CD4-positive, alpha-beta T cell treated with Interleukin-17A for 4 hours (primary cell): ENCODE measurements at regions not wholly inside any gene's neighbourhood (a gene's known extent, or its start where the extent isn't known, plus 50 kb on each side); places are given as distances from the start of the nearest gene placed in this dataset.
"Not testable (repeated sequence)": the region's sequence is repeated elsewhere in the genome, so short reads cannot be mapped to it uniquely, and the experiment has no call there.

Experiments used
- DNase-seq: peaks from one replicate; pipeline ENCODE4 v3.0.0-alpha.2; 2020; ENCODE audit warnings: mixed read lengths

DNA sequence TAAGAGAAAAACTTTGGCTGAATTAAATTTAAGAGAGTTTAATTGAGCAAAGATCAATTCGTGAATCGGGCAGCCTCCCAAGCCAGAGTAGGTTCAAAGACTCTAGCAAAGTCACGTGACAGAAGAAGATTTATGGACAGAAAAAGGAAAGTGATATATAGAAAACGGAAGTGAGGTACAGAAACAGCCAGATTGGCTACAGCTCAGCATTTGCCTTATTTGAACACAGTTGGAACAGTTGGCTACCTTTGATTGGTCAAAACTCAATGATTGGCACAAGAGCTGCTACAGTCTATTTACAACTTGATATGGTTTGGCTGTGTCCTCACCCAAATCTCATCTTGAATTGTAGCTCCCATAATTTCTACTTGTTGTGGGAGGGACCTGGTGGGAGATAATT lies 102.6 kb downstream of the PLG start:
- DNase-seq: no peak

DNA sequence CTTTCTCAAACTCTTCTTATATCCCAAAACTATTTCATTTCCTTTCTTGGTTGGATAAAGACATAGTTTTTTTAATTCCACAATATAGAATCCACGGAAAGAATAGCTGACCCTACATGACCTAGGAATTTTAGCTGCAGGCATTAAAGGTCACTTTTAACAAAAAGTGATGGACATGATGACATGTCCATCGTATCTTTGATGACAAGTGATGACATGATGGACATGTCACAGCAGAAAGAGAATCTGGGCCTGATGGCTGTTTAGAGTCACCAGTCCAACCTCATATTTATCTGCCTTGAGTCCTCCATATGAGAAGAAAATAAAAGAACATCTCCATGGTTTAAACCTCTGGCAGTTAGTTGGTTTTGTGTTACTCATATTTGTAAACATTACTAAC lies 106.2 kb downstream of the PLG start:
- no peak for DNase-seq

DNA sequence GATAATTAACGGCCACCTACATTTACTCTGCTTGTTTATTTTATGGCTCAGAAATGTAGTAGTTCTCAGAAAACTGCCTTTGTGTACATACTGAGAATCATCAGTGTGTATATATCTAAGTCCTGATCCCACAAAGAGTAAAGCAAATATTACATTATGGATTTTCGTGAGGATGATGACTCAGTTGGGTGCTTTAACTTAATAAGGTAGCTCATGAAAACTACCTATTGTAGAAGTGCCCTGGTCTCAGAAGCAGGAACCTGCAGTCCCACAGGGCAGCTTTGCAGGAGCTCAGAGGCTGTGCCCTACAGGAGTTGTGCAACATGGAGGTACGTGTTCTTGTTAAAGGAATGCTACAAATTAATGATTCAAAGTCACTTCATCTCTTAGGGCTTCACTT lies 108.2 kb downstream of the PLG start:
- DNase-seq: no peak

DNA sequence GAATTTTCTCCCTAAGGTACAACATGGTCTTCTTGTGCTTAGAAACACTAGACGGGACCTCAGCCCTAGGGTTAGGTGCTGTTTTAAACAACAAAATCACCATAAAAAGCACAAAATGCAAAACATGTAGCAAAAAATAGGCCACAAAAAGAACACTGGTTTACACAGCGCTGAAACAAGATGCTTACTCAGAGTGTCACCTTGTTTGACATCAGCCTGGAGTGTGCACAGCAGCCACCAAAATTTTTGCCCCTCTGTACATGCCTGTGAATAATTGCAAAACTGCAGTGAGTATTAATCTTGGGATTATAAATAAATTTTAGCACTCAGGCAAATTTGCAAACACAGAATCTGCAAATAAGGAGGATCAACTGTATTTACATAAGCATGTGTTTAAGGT lies 110.1 kb downstream of the PLG start:
- DNase-seq: no peak

DNA sequence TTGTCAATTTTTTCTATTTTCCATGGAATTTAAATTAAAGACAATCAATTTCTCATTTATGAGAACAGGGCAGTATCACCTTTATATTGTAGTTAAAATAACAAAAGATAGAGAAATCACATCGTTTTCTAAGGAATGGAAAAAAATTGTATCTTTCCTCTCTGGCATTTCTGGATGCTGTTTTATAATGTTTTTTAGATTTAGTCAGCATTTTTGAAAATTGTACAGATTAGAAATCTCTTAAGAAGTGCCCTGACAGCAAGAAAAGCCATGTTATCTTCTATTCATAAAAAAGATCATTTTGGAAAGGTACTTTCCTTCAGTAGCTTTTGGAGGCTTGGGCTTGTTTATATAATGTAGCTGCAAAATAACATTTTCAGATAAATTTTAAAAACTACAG lies 116.9 kb downstream of the PLG start:
- no peak for DNase-seq

DNA sequence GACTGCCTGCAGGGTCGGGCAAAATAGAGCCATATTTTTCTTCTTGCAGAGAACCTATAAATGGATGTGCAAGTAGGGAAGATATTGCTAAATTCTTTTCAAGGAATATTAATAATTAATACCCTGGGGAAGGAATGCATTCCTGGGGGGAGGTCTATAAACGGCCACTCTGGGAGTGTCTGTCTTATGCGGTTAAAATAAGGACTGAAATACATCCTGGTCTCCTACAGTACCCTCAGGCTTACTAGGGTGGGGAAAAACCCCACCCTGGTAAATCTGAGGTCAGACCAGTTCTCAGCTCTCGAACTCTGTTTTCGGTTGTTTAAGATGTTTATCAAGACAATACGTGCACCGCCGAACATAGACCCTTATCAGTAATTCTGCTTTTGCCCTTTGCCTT lies 118.6 kb downstream of the PLG start:
- not testable (repeated sequence) for DNase-seq

DNA sequence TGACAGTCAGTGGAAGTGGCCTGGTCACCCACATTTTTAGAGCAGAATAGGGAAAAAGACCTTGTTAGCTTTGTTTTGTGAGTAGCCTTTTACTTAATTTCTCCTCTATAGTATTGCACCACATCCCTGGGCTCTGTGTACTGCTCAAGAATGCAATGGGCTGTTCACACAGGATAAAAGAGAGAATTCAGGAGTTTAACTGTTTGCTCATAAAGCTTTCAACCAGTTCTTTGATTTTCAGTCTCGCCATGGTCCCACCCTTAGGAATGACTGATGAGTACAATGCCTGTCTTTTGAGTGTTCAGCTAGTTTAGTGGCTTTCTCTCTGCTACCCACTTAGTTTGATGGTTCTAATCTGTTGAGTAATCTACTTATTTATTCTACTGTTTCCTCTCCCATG lies 129.7 kb downstream of the PLG start:
- DNase-seq: no peak

DNA sequence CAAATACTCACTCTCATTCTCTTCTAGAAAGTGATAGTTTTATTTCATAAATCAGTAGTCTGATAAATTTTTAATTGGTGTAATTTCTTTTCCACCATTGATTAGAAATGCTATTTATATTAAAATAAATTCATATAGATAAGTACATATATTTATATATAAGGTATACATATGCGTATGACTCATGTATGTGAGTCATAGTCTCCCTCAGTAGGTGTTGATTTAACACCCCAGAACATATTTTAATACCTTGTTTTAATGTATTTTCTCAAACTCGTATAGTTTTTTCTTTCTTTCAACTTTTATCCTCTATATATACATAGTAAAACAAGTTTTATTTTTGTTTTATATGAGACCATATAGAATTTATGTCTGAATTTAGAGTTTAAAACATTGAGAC lies 130.4 kb downstream of the PLG start:
- no peak for DNase-seq

DNA sequence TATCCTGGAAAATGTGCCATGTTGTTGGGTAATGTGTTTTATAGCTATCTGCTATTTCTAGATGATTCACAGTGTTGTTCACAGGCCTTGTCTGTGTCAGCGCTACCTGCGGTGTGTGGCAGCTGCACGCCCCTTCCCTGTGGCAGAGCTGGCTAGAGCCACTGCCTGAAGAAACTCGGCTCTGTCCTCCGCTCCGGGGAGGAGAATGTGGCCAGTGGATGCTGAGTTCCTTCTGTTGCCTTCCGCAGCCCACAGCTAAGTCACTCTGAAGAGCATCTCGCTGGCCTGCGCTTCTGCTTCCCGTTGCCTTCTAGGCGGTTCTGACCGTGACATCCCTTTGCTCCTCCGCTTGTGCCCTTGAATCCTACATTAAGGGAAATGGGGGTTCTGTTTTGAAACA lies 135.1 kb downstream of the PLG start:
- DNase-seq: no peak

DNA sequence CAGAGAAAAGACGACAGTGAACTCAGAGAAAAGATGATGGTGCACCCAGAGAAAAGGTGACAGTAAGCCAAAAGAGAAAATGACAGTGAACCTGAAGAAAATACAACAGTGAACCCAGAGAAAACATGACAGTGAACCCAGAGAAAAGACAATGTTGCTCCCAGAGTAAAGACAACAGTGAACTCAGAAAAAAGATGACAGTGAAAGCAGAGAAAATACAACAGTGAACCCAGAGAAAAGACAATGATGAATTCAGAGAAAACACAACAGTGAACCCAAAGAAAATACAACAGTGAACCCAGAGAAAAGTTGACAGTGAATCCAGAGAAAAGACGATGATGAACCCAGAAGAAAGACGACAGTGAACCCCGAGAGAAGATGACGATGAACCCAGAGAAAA lies 140.5 kb upstream of the MAP3K4 start:
- no peak for DNase-seq

DNA sequence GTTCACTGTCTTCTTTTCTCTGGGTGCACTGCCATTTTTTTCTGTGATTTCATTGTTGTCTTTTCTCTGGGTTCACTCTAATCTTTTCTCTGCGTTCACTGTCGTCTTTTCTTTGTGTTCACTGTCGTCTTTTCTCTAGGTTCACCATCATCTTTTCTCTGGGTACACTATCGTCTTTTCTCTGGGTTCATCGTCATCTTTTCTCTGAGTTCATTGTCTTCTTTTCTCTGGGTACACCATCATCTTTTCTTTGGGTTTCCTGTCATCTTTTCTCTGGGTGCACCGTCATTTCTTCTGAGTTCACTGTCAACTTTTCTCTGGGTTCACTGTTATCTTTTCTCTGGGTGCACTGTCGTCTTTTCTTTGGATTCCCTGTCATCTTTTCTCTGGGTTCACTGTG lies 137.6 kb upstream of the MAP3K4 start:
- DNase-seq: no peak

DNA sequence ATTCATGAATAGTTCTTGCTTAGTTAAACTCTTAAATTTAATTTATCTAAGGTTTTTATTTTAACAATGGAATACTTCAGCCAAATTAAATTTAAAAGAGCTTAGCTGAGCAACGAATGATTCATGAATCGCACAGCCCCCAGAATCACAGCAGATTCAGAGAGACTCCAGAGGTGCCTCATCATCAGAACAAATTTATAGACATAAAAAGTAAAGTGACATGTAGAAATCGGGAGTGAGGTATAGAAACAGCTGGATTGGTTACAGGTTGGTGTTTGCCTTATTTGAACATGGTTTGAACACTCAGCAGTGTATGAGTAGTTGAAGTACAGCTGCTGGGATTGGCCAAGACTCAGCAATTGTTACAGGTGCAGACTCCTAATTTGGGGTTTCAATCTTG lies 132.7 kb upstream of the MAP3K4 start:
- no peak for DNase-seq

DNA sequence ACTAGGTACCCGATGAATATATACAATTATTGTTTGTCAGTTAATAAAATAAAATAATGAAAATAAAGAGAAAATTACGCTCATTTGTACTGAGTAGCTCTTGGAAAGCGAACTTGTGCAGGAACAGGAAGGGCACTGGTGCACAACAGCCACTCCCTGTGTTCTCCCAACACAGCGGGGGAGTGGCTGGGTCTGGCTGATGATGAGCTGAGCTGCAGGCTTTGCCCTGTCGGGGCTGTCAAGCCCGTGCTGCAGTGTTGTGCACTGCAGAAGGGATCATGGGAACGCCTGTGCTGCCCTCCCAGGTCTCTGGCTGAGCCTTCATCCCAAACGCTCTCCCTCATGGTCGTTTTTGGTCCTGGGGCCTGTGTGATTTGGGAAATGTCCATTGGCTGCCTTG lies 131.7 kb upstream of the MAP3K4 start:
- DNase-seq: no peak

DNA sequence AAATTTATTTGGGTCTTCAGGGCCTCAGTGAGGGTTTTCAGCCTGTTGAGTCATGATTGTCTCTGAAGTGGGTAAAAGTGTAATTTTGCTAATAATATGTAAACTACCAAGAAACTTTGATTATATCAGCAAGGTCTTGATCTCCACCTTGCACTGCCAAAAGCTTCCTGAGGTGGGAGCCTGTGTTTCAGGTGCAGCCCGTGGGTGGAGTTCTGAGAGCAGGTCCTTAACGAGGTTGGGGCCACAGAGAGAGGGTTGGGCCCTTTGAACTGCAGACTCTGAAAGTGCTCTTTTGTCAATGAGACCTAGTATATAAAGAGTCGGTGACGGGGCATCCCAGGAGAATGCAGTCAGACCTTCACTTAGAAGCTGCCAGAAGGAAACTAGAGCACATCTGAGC lies 129.7 kb upstream of the MAP3K4 start:
- no peak for DNase-seq

DNA sequence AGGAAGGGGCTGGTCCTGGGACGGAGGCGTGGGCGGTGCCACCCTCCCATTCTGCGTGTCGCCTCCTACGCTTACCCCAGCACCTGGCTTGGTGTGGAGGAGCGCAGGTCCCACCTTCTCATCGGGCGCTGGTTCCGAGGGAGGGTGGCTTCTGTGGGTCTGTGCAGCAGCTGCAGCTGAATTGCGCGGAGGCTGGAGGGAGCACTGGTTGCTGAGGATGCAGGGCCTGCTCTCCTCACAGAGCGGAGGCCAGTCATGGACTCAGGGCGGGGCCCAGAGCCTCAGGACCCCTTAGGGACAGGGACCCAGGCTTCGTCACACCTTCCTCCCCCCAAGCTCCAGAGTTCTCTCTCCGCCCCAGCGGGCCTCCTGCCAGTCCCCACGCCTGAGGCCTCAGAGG lies 127.8 kb upstream of the MAP3K4 start:
- DNase-seq: no peak

DNA sequence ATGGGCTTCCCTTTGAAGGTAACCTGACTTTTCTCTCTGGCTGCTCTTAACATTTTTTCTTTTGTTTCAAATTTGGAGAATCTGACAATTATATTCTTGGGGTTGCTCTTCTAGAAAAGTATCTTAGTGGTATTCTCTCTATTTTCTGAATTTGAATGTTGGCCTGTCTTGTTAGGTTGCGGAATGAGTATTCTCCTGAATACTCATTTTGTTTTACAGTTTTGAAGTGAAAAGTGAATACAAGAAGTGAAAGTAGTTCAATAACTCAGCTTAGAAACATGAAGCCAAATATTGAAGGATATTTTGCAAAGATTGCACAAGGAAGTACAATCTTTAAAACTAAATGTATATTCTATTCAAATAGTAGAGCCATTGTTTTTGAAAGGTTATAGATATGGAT lies 120.2 kb upstream of the MAP3K4 start:
- no peak for DNase-seq

DNA sequence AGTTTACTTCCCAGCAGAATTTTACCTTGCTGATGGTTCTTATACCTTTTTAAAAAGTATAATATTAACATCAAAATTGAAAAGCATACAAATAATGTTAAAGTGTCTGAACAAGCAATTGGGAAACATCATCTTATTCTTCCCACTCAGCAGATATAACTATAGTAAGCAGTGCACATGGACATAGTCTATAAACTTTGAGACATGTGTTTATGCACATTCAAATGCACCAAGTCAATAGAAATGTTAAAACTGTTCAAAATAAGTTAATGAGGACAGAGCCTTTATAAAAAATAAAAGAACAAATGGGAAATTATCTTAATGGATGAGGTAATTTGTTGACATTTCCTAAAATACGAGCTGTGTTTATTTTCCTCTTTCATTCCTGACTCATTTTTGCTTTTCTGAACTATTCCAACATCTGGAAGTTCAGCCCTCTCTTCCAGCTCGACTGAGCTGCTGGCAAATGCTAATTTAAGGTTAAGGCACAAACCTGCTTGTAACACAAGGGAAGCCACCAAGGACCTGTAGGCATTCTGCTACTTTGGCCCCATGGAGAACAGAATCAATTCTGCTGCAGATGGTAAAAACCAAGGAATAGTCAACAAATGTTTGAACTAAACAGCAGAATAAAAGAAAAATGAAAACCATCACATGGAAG lies 110.3 kb upstream of the MAP3K4 start:
- no peak for DNase-seq

DNA sequence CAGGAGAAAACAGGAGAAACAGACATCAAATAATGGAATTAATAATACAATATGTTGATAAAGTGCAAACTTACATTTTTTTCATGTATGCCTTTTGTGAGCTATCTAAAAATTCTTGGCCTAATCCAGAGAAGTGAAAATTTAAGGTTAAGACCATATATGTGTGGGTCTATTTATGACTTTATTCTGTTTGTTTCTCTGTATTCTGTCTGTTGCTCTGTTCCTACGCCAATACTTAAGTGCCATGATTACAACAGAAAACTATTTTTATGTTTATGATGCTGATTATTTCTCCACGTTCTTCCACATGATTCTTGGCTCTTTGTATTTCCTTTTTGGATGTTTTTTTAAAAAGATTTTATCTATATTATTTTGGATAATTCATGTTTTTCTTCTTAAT lies 109.6 kb upstream of the MAP3K4 start:
- no peak for DNase-seq

DNA sequence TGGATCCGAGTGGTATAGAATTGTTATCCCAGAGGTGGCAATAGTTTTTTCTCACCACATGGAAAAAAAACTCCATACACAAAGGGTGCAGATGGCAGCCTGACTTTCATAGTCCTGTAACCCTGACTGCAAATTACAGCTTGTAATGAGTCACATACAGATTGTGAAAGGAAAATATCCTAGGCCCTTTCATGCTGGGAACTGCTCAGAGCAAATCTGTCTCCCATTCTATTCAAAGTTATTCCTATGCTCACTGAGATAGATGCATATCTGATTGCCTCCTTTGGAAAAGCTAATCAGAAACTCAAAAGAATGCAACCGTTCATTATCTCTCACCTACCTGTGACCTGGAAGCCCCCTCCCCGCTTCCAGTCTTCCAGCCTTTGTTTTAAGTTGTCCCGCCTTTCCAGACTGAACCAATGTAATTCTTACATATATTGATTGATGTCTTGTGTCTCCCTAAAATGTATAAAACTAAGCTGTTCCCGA lies 108.7 kb upstream of the MAP3K4 start:
- DNase-seq: no peak

DNA sequence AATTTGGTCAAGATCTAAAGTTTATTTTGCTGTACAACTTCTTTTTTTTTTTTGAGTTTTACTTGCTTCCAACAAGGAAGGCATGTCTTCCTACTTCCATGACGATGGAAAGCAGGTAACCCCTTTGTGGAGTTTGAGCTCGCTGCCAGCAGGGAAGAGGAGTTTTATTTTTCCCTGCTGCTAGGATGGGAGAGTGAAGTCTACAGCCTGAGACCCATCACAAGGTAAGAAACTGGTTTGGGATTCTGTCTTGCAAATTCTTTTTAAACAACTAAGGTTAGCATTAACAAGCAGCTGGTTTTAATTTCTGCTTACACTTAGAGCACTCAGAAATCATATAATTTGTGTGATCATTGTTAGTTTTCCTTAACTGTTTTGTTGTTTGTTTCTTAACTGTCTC lies 108.0 kb upstream of the MAP3K4 start:
- DNase-seq: no peak

DNA sequence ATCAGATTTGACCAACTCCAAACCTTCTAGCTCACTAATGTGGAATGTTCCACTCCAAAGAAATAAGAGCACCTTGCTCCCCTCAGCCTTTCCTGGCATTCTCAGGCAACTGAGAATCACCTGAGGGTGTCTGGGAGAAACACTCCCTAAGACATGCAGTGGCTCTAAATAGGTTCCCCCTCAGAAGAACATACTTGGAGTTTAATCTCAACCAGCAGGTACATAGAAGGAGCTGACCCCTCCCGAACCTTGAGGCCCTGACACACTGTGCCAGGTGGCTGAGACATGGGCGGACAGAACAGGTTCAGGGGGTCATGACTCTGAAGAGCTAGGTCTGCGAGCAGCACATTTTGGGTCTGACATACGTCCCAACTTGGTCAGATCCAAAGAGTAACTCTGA lies 107.6 kb upstream of the MAP3K4 start:
- DNase-seq: no peak

DNA sequence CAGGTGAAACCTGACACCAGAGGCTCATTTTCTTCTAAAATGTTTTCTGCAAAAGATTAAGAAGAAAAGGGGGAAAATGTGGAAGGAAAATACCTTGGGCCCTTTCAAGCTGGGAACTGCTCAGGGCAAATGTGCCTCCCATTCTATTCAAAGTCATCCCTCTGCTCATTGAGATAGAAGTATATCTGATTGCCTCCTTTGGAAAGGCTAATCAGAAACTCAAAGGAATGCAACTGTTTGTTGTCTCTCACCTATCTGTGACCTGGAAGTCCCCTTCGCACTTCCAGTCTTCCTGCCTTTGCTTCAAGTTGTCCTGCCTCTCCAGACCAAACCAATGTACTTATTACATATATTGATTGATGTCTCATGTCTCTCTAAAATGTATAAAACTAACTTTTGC lies 102.4 kb upstream of the MAP3K4 start:
- DNase-seq: not testable (repeated sequence)

DNA sequence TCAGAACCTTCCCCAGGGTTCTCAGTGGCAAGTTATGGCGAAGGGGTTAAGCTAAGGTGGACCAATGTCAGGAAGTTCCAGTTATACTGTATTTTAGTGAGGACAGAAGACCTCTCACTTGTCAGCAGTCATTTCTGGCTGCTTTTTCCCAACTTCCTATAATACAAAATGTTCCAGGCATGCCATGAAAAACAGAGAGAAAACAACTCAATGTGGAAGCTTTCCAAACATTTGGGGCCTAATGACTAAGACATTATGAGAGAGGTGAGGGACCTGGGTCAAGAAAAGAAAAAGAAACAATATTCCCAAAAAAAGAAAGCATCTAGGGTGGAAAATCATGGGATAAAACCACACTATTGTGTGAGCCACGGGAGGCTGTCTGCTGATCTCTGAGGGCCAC lies 99.9 kb upstream of the MAP3K4 start:
- no peak for DNase-seq

DNA sequence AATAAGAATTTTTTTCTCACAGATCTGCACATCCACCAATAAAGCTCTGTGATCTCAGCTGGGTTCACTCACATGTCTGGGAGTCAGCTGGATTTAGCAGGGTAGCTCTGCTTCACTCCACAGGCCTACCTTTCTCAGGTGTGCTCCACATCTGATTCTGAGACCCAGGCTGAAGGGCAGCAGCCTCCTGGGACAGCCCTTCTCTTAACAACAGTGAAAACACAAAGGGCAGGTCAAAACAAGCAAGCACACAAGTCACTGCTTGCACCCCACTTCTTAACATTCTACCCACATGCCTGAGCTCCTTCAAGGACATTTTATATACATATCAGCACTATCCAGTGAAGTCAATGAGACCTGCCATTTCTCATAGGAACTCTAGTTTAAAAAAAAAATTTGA lies 96.0 kb upstream of the MAP3K4 start:
- no peak for DNase-seq

DNA sequence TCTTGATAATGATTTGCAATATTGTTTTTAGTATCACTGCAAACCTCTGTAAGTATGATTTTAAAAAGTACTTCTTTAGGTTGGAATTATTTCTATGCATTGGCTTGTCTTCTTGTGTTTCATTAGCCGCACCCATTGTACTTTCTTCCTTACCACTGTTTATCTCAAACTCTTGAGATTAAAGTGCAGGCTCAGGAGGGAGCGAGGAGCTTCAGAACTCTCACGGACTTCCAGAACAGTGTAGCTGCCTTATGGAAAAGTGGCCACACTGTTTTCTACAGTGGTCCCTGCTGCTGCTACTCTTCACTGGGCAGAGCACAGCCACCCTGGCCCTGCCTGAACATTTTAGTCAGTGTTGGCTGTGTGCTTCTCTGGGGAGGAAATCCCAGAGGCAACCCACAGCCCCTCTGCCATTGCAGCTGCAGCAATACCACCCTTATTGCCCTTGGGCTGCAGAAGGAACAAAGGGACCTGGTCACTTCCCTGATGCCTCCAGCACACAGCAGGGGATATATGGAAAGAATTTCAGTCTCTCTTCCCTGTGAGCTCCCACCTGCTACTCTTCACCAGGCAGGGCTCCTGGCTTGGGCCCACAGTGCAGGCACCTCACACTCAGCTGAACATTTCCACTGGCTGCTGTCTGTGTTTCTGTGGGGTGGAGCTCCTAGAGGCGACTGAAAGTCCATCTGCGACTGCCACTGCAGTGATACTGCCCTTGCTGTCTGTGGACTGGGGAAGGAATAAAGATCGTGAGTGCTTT lies 91.7 kb upstream of the MAP3K4 start:
- DNase-seq: no peak
